ENCODE measurements at regions not wholly inside any gene's neighbourhood (a gene's known extent, or its start where the extent isn't known, plus 50 kb on each side); places are given as distances from the start of the nearest gene placed in this dataset.

GRCh38 chr12:83805873-83806272 is 1106.7 kb downstream of the SLC6A15 start:
- no peak for DNase-seq
- Histone ChIP-seq H3K36me3 (no peaks in the 10 kb centered on the region), H3K4me3 (no peak overlapping the region), H3K4me1 (no peaks in the 10 kb centered on the region), H3K27ac (no peak overlapping the region), H3K27me3 (replicated peaks in 1 of 7) (no peaks in the 10 kb centered on the region), H3K9me3 (no peaks in the 10 kb centered on the region)
- no peak for TF ChIP-seq CTCF (IDR thresholded peaks at IDR 0.05 in 8 of 11, conservative IDR thresholded peaks at IDR 0.05 in 3 of 11)
- WGBS, 5 donors: 55 to 77% (median 68%) methylated on average over 4 of the region's 4 CpGs
- intact Hi-C loops (cut with DNase I; ENCODE audit: low total_unique reads): no loop called here

GRCh38 chr12:83805156-83805772 is 1107.3 kb downstream of the SLC6A15 start:
- Histone ChIP-seq H3K36me3 (no peaks in the 10 kb centered on the region), H3K4me1 (no peaks in the 10 kb centered on the region), H3K9me3 (no peaks in the 10 kb centered on the region), H3K27me3 (replicated peaks in 1 of 7) (no peaks in the 10 kb centered on the region), H3K27ac (no peak overlapping the region), H3K4me3 (no peak overlapping the region)
- TF ChIP-seq POLR2AphosphoS5 (IDR thresholded peaks at IDR 0.05) (no peak), POLR2A (IDR thresholded peaks at IDR 0.05) (no peak), CTCF (IDR thresholded peaks at IDR 0.05 in 8 of 11, conservative IDR thresholded peaks at IDR 0.05 in 3 of 11) (no peak)
- intact Hi-C loops (cut with DNase I; ENCODE audit: low total_unique reads): no loop called here
- 75 to 83% (median 78%) methylated on average over 4 of the region's 4 CpGs for WGBS, 5 donors
- no peak for DNase-seq

GRCh38 chr12:83801972-83802371 is 1110.6 kb downstream of the SLC6A15 start:
- H3K27ac ChIP-seq: no peak overlapping the region
- no peak overlapping the region for H3K4me3 ChIP-seq
- H3K4me1 ChIP-seq: no peaks in the 10 kb centered on the region
- no peaks in the 10 kb centered on the region for H3K36me3 ChIP-seq
- intact Hi-C loops (cut with DNase I; ENCODE audit: low total_unique reads): no loop called here
- no peaks in the 10 kb centered on the region for H3K27me3 ChIP-seq (replicated peaks in 1 of 7)
- TF ChIP-seq CTCF (IDR thresholded peaks at IDR 0.05 in 8 of 11, conservative IDR thresholded peaks at IDR 0.05 in 3 of 11): no peak
- no peak for TF ChIP-seq POLR2AphosphoS5 (IDR thresholded peaks at IDR 0.05)
- TF ChIP-seq POLR2A (IDR thresholded peaks at IDR 0.05): no peak
- no peak for DNase-seq
- no peaks in the 10 kb centered on the region for H3K9me3 ChIP-seq

GRCh38 chr12:83800022-83800421 is 1112.6 kb downstream of the SLC6A15 start:
- intact Hi-C loops (cut with DNase I; ENCODE audit: low total_unique reads): no loop called here
- H3K4me3 ChIP-seq: no peak overlapping the region
- no peaks in the 10 kb centered on the region for H3K9me3 ChIP-seq
- no peak for TF ChIP-seq POLR2A (IDR thresholded peaks at IDR 0.05)
- WGBS, 5 donors: 90 to 100% (median 93%) methylated on average over 2 of the region's 2 CpGs
- DNase-seq: no peak
- H3K27ac ChIP-seq: no peak overlapping the region
- H3K4me1 ChIP-seq: no peaks in the 10 kb centered on the region
- H3K27me3 ChIP-seq (replicated peaks in 1 of 7): no peaks in the 10 kb centered on the region
- no peaks in the 10 kb centered on the region for H3K36me3 ChIP-seq

GRCh38 chr12:83796531-83796930 is 1109.8 kb downstream of the TMTC2 start:
- H3K36me3 ChIP-seq: no peaks in the 10 kb centered on the region
- no peak overlapping the region for H3K27ac ChIP-seq
- H3K9me3 ChIP-seq: no peaks in the 10 kb centered on the region
- TF ChIP-seq CTCF (IDR thresholded peaks at IDR 0.05 in 8 of 11, conservative IDR thresholded peaks at IDR 0.05 in 3 of 11) (no peak), POLR2A (IDR thresholded peaks at IDR 0.05) (no peak), POLR2AphosphoS5 (IDR thresholded peaks at IDR 0.05) (no peak)
- H3K4me3 ChIP-seq: no peak overlapping the region
- H3K4me1 ChIP-seq: no peaks in the 10 kb centered on the region
- WGBS, 5 donors: 80 to 90% (median 82%) methylated on average over 3 of the region's 3 CpGs
- no peaks in the 10 kb centered on the region for H3K27me3 ChIP-seq (replicated peaks in 1 of 7)
- intact Hi-C loops (cut with DNase I; ENCODE audit: low total_unique reads): no loop called here
- DNase-seq: no peak

Measured in spleen (tissue), 11 donors.